ENCODE measurements at regions not wholly inside any gene's neighbourhood (a gene's known extent, or its start where the extent isn't known, plus 50 kb on each side); places are given as distances from the start of the nearest gene placed in this dataset.

DNA sequence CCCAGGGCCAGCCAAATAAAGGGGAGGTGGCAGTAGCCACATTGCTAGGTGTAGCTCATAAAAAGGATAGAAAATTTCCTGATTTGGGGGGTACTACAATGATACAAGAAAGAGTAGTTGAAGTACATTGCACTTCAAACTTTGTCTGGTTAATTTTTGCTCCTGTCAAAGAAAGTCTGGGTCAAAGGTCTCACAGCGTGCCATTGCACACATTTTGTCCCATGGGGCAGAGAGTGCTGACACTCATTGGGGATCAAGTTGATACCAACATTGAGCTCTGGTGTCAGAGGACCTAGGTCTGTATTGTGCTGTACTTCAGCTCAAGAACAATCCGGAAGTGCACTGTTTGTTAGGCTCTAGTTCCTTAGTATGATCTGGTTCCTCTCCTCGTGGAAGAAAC is 229.2 kb upstream of the AGTR2 start:
- H3K27me3 ChIP-seq (ENCODE audit: control insufficient read depth in 1 of 2, insufficient read depth in 2 of 2, low read length in 2 of 2), result no peaks in the 10 kb centered on the region
- peaks cover 22% of the 10 kb centered on the region for H3K4me1 ChIP-seq (ENCODE audit: insufficient read depth, low read length)
- in situ Hi-C loops (cut with HindIII; ENCODE audit: extremely low pct_ligation_motif_present, low pct_unique_long_range_greater_than_20kb) (no loop called here), intact Hi-C loops (cut with micrococcal nuclease; ENCODE audit: unreplicated experiment) (no loop called here)
- peak overlapping the region; percentile 84 for H3K4me2 ChIP-seq (ENCODE audit: low read depth, low read length)
- no peaks in the 10 kb centered on the region for H4K20me1 ChIP-seq (ENCODE audit: insufficient read depth, low read length)
- no peak for DNase-seq (ENCODE audit: low spot score)
- peak overlapping the region; percentile 79 for H3K9ac ChIP-seq (ENCODE audit: insufficient read depth, low read depth, low read length)
- TF ChIP-seq ELF1 (CRISPR knock-in tag; IDR thresholded peaks at IDR 0.05), result 0 out of 2 replicates have a peak, but pooled peaks have one; percentile 30
- no peak for TF ChIP-seq ZNF879 (CRISPR knock-in tag; IDR thresholded peaks at IDR 0.05)
- TF ChIP-seq KDM2A (CRISPR knock-in tag; IDR thresholded peaks at IDR 0.05; ENCODE audit: borderline replicate concordance, low read depth), result no peak
- peak; percentile 50 for ATAC-seq
- ChIA-PET CTCF (ENCODE audit: low intra/inter-chr PET ratio, low total read pairs) (no interaction called here), POLR2A (no interaction called here)
- H3K79me2 ChIP-seq (ENCODE audit: insufficient read depth, low read length), result no peaks in the 10 kb centered on the region
- no peaks in the 10 kb centered on the region for H3K36me3 ChIP-seq (replicated peaks in 1 of 2; ENCODE audit: control insufficient read depth in 1 of 2, insufficient read depth in 2 of 2, low read length in 2 of 2)
- no peak overlapping the region for H3K27ac ChIP-seq (ENCODE audit: extremely low read length, insufficient read depth, low read length)
- H3K9me3 ChIP-seq (ENCODE audit: low read length), result no peaks in the 10 kb centered on the region
- FAIRE-seq, result peak; percentile 15
- peak overlapping the region; percentile 55 to 72 (median 62); a peak in 5 of 6 replicates for H3K4me3 ChIP-seq (replicated peaks in 1 of 3; ENCODE audit: insufficient read depth in 1 of 3, low read depth in 2 of 3, low read length in 3 of 3)
- no TSS peak for BruUV-seq (replicated peaks)
- 0% methylated on average over 2 of the region's 3 CpGs for WGBS (ENCODE audit: low lambda C conversion rate)
- peak overlapping the region; percentile 72 for H2AFZ ChIP-seq (ENCODE audit: low read length)

DNA sequence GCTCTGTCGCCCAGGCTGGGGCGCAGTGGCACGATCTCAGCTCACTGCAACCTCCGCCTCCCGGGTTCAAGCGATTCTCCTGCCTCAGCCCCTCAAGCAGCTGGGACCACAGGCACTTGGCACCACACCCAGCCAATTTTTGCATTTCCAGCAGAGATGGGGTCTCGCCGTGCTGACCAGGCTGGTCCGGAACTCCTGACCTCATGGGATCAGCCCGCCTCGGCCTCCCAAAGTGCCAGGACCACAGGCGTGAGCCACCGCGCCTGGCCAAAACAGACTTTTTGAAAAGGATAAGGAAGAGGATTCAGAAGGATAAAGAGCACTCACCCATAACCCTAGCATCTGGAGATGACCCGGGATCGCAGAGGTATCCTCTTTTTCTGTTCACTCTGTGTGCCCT is 224.5 kb upstream of the AGTR2 start:
- Histone ChIP-seq H4K20me1 (ENCODE audit: insufficient read depth, low read length) (no peaks in the 10 kb centered on the region), H3K4me3 (replicated peaks in 1 of 3; ENCODE audit: insufficient read depth in 1 of 3, low read depth in 2 of 3, low read length in 3 of 3) (no peak overlapping the region), H3K27me3 (ENCODE audit: control insufficient read depth in 1 of 2, insufficient read depth in 2 of 2, low read length in 2 of 2) (no peaks in the 10 kb centered on the region), H3K4me2 (ENCODE audit: low read depth, low read length) (no peak overlapping the region), H3K9ac (ENCODE audit: insufficient read depth, low read depth, low read length) (no peak overlapping the region), H3K4me1 (ENCODE audit: insufficient read depth, low read length) (peaks cover 38% of the 10 kb centered on the region), H3K79me2 (ENCODE audit: insufficient read depth, low read length) (no peaks in the 10 kb centered on the region), H3K36me3 (replicated peaks in 1 of 2; ENCODE audit: control insufficient read depth in 1 of 2, insufficient read depth in 2 of 2, low read length in 2 of 2) (no peaks in the 10 kb centered on the region), H3K27ac (ENCODE audit: extremely low read length, insufficient read depth, low read length) (no peak overlapping the region), H3K9me3 (ENCODE audit: low read length) (no peaks in the 10 kb centered on the region), H2AFZ (ENCODE audit: low read length) (no peak overlapping the region)
- no peak for ATAC-seq
- intact Hi-C loops (cut with micrococcal nuclease; ENCODE audit: unreplicated experiment), result no loop called here
- no TSS peak for BruUV-seq (replicated peaks)
- in situ Hi-C loops (cut with HindIII; ENCODE audit: extremely low pct_ligation_motif_present, low pct_unique_long_range_greater_than_20kb), result no loop called here
- no peak for FAIRE-seq
- 53% methylated on average over 8 of the region's 16 CpGs for WGBS (ENCODE audit: low lambda C conversion rate)
- ChIA-PET CTCF (ENCODE audit: low intra/inter-chr PET ratio, low total read pairs) (no interaction called here), POLR2A (no interaction called here)
- no peak for DNase-seq (ENCODE audit: low spot score)
- TF ChIP-seq U2AF1 (optimal IDR thresholded peaks at IDR 0.05; ENCODE audit: low read depth, low read length), result no peak
- no peak for TF ChIP-seq FOXA3 (CRISPR knock-in tag; IDR thresholded peaks at IDR 0.05)
- TF ChIP-seq, protein P1, sequence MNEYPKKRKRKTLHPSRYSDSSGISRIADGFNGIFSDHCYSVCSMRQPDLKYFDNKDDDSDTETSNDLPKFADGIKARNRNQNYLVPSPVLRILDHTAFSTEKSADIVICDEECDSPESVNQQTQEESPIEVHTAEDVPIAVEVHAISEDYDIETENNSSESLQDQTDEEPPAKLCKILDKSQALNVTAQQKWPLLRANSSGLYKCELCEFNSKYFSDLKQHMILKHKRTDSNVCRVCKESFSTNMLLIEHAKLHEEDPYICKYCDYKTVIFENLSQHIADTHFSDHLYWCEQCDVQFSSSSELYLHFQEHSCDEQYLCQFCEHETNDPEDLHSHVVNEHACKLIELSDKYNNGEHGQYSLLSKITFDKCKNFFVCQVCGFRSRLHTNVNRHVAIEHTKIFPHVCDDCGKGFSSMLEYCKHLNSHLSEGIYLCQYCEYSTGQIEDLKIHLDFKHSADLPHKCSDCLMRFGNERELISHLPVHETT (CRISPR knock-in tag; conservative IDR thresholded peaks at IDR 0.05), result no peak
- TF ChIP-seq, protein P2, sequence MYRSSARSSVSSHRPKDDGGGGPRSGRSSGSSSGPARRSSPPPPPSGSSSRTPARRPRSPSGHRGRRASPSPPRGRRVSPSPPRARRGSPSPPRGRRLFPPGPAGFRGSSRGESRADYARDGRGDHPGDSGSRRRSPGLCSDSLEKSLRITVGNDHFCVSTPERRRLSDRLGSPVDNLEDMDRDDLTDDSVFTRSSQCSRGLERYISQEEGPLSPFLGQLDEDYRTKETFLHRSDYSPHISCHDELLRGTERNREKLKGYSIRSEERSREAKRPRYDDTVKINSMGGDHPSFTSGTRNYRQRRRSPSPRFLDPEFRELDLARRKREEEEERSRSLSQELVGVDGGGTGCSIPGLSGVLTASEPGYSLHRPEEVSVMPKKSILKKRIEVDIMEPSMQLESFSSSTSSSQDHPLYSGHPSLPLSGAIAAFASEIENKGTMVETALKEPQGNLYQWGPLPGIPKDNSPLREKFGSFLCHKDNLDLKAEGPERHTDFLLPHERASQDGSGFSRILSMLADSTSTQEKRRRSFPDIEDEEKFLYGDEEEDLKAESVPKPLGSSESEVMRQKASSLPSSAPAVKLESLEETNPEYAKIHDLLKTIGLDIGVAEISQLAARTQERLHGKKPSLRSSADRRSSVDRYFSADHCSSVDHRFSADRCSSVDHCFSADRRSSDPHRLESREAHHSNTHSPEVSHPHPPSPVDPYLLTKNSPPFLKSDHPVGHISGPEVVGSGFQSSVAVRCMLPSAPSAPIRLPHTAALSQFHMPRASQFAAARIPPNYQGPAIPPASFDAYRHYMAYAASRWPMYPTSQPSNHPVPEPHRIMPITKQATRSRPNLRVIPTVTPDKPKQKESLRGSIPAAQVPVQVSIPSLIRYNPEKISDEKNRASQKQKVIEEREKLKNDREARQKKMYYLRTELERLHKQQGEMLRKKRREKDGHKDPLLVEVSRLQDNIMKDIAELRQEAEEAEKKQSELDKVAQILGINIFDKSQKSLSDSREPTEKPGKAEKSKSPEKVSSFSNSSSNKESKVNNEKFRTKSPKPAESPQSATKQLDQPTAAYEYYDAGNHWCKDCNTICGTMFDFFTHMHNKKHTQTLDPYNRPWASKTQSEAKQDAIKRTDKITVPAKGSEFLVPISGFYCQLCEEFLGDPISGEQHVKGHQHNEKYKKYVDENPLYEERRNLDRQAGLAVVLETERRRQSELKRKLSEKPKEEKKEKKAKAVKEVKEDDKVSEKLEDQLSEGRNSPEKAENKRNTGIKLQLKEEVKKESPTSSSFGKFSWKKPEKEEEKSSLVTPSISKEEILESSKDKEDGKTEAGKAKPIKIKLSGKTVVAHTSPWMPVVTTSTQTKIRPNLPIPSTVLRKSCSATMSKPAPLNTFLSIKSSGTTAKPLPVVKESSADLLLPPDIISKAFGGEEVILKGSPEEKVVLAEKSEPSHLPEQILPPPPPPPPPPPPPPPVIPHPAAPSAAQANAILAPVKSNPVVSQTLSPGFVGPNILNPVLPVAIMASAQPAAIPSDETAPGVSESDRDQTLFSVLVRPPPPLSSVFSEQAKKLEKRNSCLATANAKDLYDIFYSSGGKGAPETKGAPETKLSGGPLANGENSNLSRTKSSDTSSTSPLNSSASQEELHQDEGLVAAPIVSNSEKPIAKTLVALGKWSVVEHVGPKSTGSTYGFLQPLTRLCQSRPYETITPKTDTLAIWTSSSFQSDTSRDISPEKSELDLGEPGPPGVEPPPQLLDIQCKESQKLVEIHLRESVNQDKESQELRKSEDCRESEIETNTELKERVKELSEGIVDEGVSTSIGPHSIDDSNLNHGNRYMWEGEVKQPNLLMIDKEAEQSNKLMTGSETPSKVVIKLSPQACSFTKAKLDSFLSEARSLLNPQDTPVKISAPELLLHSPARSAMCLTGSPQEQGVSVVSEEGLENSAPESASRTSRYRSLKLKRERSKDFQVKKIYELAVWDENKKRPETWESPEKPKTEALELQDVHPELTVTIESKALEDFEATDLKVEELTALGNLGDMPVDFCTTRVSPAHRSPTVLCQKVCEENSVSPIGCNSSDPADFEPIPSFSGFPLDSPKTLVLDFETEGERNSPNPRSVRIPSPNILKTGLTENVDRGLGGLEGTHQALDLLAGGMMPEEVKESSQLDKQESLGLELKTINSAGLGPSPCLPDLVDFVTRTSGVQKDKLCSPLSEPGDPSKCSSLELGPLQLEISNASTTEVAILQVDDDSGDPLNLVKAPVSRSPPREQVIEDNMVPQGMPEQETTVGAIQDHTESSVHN (CRISPR knock-in tag; IDR thresholded peaks at IDR 0.05), result no peak
- TF ChIP-seq, protein P3, sequence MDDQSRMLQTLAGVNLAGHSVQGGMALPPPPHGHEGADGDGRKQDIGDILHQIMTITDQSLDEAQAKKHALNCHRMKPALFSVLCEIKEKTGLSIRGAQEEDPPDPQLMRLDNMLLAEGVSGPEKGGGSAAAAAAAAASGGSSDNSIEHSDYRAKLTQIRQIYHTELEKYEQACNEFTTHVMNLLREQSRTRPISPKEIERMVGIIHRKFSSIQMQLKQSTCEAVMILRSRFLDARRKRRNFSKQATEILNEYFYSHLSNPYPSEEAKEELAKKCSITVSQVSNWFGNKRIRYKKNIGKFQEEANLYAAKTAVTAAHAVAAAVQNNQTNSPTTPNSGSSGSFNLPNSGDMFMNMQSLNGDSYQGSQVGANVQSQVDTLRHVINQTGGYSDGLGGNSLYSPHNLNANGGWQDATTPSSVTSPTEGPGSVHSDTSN (CRISPR knock-in tag; IDR thresholded peaks at IDR 0.05; ENCODE audit: borderline replicate concordance), result no peak
